Chondrocyte (in vitro differentiated cells): ENCODE measurements at regions not wholly inside any gene's neighbourhood (a gene's known extent, or its start where the extent isn't known, plus 50 kb on each side); places are given as distances from the start of the nearest gene placed in this dataset.

Experiments
- DNase-seq: peaks from one replicate; pipeline ENCODE4 v3.0.0; 2021; ENCODE audit warnings: mixed read lengths, low spot score
- H3K27ac Mint-ChIP-seq: one replicate; pipeline ENCODE4 v1.8.0; 2021; ENCODE audit warnings: mild to moderate bottlenecking, moderate library complexity, mixed read lengths; ENCODE audit not compliant: unreplicated experiment
- H3K27me3 Mint-ChIP-seq: 2 replicates; pipeline ENCODE4 v1.8.0; 2021; ENCODE audit warnings: low read depth, mixed read lengths
- H3K36me3 Mint-ChIP-seq: 2 replicates; pipeline ENCODE4 v1.8.0; 2021; ENCODE audit warnings: low read depth, mixed read lengths
- H3K4me1 Mint-ChIP-seq: 2 replicates; pipeline ENCODE4 v1.8.0; 2021; ENCODE audit warnings: low read depth, mild to moderate bottlenecking, mixed read lengths
- H3K4me3 Mint-ChIP-seq: one replicate; pipeline ENCODE4 v1.8.0; 2021; ENCODE audit warnings: mild to moderate bottlenecking, moderate library complexity, mixed read lengths; ENCODE audit not compliant: unreplicated experiment
- H3K9me3 Mint-ChIP-seq: 2 replicates; pipeline ENCODE4 v1.8.0; 2021; ENCODE audit warnings: low read depth, mixed read lengths
- TF ChIP-seq, protein P1 (sequence below): fragments of 200-600 bp; sonication (generic); IDR thresholded peaks from 2 replicates; pipeline ENCODE4 v1.5.0; 2021; ENCODE audit warnings: antibody characterized with exemption, mild to moderate bottlenecking, moderate library complexity

DNA sequence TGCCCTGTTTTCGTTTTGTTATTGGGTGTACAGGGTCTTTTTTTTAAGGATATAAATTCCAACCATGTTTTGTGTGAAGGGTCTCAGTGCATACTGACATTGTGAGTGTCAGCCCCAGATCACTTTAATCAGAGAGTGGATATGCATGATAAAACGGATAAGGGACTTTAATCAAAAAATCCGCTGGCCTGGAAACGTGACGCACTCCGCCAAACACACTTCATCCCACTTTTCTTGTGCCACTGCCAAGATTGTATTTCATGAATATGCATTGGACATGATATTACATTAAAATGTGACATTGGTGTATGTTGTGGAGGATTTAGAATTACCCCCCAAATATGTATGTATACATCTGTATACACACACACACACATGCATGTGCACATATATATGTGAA lies 273.1 kb downstream of the VRK1 start:
- no peak overlapping the region for H3K27ac Mint-ChIP-seq

DNA sequence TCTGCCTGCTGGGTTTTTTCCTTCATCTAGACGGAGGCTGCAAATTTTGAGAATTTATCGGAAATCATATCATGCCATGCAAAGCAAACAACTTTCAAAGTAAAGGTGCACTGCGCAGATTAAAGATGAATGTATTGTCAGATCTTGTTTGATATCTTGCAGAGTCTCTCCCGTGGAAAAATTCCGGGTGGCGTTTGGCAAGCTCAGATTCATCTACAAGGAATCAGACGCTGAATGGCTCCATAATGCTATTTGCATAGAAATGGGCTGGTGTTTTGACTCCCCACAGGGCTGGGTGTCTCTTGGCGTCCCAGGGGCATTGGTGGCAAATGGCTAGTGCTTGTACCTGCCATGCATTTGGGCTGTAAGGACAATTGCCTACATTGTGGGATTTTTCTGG lies 274.0 kb downstream of the VRK1 start:
- peaks cover 5% of the 10 kb centered on the region for H3K27me3 Mint-ChIP-seq
- H3K9me3 Mint-ChIP-seq, result no peaks in the 10 kb centered on the region
- no peak for DNase-seq
- no peak overlapping the region for H3K27ac Mint-ChIP-seq
- no peaks in the 10 kb centered on the region for H3K36me3 Mint-ChIP-seq
- TF ChIP-seq, protein P1, sequence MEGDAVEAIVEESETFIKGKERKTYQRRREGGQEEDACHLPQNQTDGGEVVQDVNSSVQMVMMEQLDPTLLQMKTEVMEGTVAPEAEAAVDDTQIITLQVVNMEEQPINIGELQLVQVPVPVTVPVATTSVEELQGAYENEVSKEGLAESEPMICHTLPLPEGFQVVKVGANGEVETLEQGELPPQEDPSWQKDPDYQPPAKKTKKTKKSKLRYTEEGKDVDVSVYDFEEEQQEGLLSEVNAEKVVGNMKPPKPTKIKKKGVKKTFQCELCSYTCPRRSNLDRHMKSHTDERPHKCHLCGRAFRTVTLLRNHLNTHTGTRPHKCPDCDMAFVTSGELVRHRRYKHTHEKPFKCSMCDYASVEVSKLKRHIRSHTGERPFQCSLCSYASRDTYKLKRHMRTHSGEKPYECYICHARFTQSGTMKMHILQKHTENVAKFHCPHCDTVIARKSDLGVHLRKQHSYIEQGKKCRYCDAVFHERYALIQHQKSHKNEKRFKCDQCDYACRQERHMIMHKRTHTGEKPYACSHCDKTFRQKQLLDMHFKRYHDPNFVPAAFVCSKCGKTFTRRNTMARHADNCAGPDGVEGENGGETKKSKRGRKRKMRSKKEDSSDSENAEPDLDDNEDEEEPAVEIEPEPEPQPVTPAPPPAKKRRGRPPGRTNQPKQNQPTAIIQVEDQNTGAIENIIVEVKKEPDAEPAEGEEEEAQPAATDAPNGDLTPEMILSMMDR, result no peak
- no peak overlapping the region for H3K4me3 Mint-ChIP-seq
- H3K4me1 Mint-ChIP-seq, result peaks cover 8% of the 10 kb centered on the region

More for the DNA sequence above, 273.1 kb downstream of the VRK1 start:
- H3K9me3 Mint-ChIP-seq, result no peaks in the 10 kb centered on the region
- H3K4me1 Mint-ChIP-seq, result peaks cover 6% of the 10 kb centered on the region
- H3K4me3 Mint-ChIP-seq, result no peak overlapping the region
- H3K36me3 Mint-ChIP-seq, result no peaks in the 10 kb centered on the region
- TF ChIP-seq, protein P1, result no peak
- H3K27me3 Mint-ChIP-seq, result peaks cover 9% of the 10 kb centered on the region
- no peak for DNase-seq

DNA sequence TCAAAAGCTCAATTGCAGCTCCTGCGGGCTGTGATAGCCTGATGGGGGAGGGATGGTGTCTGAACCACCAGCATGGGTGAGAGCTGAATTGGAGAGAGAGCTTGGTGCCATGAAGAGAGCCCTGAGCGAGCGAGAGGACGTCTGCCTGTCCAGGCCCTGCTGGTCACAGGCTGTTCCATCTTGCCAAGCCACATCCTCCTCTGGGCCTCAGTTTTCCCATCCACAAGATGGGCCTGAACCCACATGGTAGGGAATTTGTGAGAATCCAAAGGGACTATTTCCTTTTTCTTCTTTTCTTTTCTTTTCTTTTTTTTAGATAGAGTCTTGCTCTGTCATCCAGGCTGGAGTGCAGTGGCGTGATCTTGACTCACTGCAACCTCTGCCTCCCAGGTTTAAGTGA lies 276.4 kb downstream of the VRK1 start:
- Mint-ChIP-seq H3K4me1 (peaks cover 16% of the 10 kb centered on the region), H3K36me3 (no peaks in the 10 kb centered on the region), H3K27me3 (peaks cover 4% of the 10 kb centered on the region), H3K4me3 (no peak overlapping the region), H3K9me3 (no peaks in the 10 kb centered on the region), H3K27ac (no peak overlapping the region)
- no peak for DNase-seq
- TF ChIP-seq, protein P1, result no peak

DNA sequence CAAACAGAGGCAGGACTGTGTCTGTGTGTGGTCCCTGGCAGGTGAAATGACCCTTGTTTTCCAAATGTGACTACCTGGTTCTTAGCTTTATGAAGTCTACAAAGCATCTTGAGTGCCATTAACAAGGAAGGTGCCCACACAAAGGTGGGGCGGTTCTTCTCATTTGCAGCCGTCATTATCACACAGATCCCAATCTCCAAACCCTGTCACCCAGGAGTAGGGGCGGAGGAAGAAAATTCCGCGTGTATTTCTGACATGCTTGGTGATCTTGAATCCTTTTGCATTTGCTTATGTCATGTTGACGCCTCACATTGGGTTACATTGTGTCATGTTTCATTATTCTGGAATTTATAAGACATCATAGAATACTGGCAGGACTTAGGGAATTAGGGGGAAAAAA lies 277.3 kb downstream of the VRK1 start:
- H3K36me3 Mint-ChIP-seq, result no peaks in the 10 kb centered on the region
- TF ChIP-seq, protein P1, result no peak
- H3K27me3 Mint-ChIP-seq, result peaks cover 4% of the 10 kb centered on the region
- H3K4me1 Mint-ChIP-seq, result peaks cover 16% of the 10 kb centered on the region
- no peak for DNase-seq
- H3K9me3 Mint-ChIP-seq, result no peaks in the 10 kb centered on the region
- H3K27ac Mint-ChIP-seq, result no peak overlapping the region
- no peak overlapping the region for H3K4me3 Mint-ChIP-seq

DNA sequence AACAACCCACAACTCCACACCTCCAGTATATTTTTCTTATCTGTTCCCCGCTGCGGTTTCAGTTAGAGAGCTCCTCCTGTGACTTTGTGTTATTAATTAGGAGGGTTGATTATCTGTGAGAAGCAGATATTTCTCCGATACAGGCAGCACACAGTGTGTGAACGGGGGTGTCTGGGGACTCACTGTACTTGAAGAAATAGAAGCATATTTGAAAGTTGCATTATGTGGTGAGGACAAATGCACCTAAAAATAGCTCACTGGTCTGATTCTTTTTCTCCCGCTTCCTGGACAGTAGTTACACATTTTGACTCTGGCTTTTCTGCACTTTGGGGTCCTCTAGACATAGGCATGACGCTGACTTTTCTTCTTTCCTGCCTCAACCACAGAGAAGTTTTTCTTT lies 277.7 kb downstream of the VRK1 start:
- no peaks in the 10 kb centered on the region for H3K36me3 Mint-ChIP-seq
- peaks cover 4% of the 10 kb centered on the region for H3K27me3 Mint-ChIP-seq
- TF ChIP-seq, protein P1, result no peak
- peaks cover 16% of the 10 kb centered on the region for H3K4me1 Mint-ChIP-seq
- no peak overlapping the region for H3K27ac Mint-ChIP-seq
- H3K4me3 Mint-ChIP-seq, result no peak overlapping the region
- no peaks in the 10 kb centered on the region for H3K9me3 Mint-ChIP-seq
- no peak for DNase-seq
